Stimulated activated naive CD8-positive, alpha-beta T cell treated with anti-CD3 and anti-CD28 coated beads, Interleukin-15, Interleukin-2, amounts not matched to agents 100 ng/mL and 50 ng/mL, for 24 hours (primary cell): ENCODE measurements at regions not wholly inside any gene's neighbourhood (a gene's known extent, or its start where the extent isn't known, plus 50 kb on each side); places are given as distances from the start of the nearest gene placed in this dataset.

ENCODE experiments used
- H3K27ac Mint-ChIP-seq: one replicate; pipeline ENCODE4 v1.8.0; 2021; ENCODE audit warnings: mild to moderate bottlenecking, mixed read lengths
- H3K27me3 Mint-ChIP-seq: one replicate; pipeline ENCODE4 v1.8.0; 2021; ENCODE audit warnings: mixed read lengths
- H3K36me3 Mint-ChIP-seq: one replicate; pipeline ENCODE4 v1.8.0; 2021; ENCODE audit warnings: low read depth, mixed read lengths
- H3K4me1 Mint-ChIP-seq: one replicate; pipeline ENCODE4 v1.8.0; 2021; ENCODE audit warnings: low read depth, mixed read lengths
- H3K4me3 Mint-ChIP-seq: one replicate; pipeline ENCODE4 v1.8.0; 2021; ENCODE audit warnings: mild to moderate bottlenecking, mixed read lengths
- H3K9me3 Mint-ChIP-seq: one replicate; pipeline ENCODE4 v1.8.0; 2021; ENCODE audit warnings: mixed read lengths

DNA sequence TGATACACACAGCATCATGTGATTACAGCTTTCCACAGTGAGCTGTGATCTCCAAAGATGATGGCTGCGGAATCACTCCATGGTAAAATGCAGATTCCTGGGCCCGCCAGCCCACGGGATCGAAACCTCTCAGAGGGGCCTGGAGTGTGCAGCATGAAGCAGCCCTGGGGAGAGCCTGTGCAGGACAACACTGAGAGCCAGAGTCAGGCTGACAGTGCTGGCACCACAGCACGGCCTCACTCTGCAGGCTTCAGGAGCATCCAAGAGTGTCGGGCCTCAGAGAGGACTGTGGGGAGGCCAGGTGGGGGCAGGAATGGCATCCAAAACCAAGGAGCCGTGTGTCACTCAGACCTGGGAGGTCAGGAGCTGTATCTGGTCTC lies 533.4 kb downstream of the TCERG1L start:
- Mint-ChIP-seq H3K4me3 (no peak overlapping the region), H3K36me3 (no peaks in the 10 kb centered on the region), H3K27me3 (peaks cover 8% of the 10 kb centered on the region), H3K4me1 (no peaks in the 10 kb centered on the region), H3K27ac (no peak overlapping the region), H3K9me3 (no peaks in the 10 kb centered on the region)

- Mint-ChIP-seq H3K27ac (no peak overlapping the region), H3K36me3 (no peaks in the 10 kb centered on the region), H3K27me3 (no peaks in the 10 kb centered on the region), H3K9me3 (no peaks in the 10 kb centered on the region), H3K4me3 (no peak overlapping the region), H3K4me1 (no peaks in the 10 kb centered on the region)
Observed at GRCh38 chr10:130780763-130781162, 530.8 kb downstream of the TCERG1L start.

DNA sequence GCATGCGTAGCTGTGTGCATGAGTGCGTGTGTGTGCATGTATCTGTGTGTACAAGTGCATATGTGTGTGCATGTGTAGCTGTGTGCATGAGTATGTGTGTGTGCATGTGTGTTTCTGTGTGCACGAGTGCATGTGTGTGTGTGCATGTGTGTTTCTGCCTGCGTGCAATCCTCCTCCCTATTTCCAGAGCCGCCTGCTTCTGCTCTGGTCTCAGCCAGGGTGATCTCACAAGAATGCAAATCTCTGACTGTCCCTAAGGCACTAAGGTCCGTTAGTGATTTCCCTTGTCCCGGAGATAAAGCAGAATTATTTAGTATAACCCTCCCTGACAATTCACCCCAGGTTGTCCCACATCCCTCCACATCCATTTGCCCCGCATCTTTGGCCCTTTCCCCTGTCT lies 530.3 kb downstream of the TCERG1L start:
- H3K4me1 Mint-ChIP-seq = no peaks in the 10 kb centered on the region
- no peaks in the 10 kb centered on the region for H3K9me3 Mint-ChIP-seq
- H3K36me3 Mint-ChIP-seq = no peaks in the 10 kb centered on the region
- no peak overlapping the region for H3K4me3 Mint-ChIP-seq
- no peaks in the 10 kb centered on the region for H3K27me3 Mint-ChIP-seq
- H3K27ac Mint-ChIP-seq = no peak overlapping the region

DNA sequence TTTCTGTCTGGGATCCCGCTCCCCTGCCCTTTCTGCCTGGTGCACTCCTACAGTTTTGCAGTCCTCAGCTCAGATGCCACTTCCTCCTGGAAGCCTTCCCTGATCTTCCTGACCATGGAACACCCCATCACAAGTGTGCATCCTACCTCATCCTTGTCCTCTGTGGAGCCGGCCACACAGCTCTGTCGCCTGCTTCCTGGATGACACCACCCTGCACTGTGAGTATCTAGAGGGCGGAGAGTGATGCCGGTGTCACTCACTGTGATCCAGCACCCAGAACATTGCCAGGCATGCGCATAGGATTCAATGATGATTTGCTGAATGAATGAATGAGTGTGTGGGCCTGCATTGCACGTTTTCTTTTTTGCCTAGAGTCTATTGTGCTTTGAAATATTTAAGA lies 529.9 kb downstream of the TCERG1L start:
- Mint-ChIP-seq H3K4me1 (no peaks in the 10 kb centered on the region), H3K9me3 (no peaks in the 10 kb centered on the region), H3K36me3 (no peaks in the 10 kb centered on the region), H3K4me3 (no peak overlapping the region), H3K27me3 (no peaks in the 10 kb centered on the region), H3K27ac (no peak overlapping the region)

DNA sequence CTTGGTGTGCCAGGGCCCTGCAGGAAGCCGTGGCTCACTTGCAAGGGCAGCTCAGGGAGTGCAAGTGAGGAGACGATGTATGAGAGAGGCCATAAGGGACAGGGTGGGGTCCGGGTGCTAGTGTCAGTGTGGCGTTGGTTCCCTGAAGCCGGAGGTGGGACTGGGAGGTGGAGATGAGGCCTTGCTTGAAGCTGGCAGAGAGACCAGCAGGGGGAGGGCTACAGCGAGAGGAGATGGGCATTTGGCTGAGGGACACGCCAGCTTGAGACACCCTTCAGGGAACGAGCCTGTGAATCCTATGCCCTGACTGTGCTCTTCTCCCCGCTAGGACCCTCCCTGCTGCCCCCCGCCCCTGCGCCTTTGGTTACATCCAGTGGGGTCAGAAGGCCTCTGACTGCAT lies 529.1 kb downstream of the TCERG1L start:
- Mint-ChIP-seq H3K36me3 (no peaks in the 10 kb centered on the region), H3K27ac (no peak overlapping the region), H3K4me1 (no peaks in the 10 kb centered on the region), H3K4me3 (no peak overlapping the region), H3K9me3 (no peaks in the 10 kb centered on the region), H3K27me3 (no peaks in the 10 kb centered on the region)

GRCh38 chr10:130784326-130784725 lies 527.2 kb downstream of the TCERG1L start:
- Mint-ChIP-seq H3K4me1 (no peaks in the 10 kb centered on the region), H3K27me3 (no peaks in the 10 kb centered on the region), H3K36me3 (no peaks in the 10 kb centered on the region), H3K9me3 (no peaks in the 10 kb centered on the region), H3K27ac (no peak overlapping the region), H3K4me3 (no peak overlapping the region)

DNA sequence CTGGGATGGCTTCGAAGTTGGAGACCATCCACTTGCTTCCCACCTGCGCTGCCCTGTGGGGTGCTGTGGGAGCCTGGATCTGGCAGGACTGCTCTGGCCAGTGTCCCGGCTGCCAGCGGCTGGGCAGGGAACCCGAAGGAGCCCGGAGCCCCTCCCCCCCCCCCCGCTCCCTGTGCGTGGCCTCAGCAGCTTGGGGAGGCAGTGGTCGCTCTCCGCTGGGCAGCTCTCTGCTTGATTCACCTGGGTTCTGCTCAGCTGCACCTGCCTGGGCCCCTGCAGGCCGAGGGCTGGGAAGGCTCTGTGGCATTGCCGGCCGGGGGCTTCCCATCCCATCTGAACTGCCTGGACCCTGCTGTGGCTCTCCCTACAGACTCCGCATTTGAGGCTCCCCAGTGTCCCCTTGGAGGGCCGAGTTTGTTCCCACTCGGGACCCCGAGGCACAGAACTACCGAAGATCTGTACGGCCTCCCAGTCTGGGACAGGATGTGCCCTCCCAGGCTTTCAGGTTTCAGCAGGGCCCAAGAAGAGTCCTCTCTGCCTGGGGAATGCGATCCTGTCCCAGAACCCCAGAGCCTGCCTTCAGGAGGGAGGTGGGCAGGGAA lies 525.1 kb downstream of the TCERG1L start:
- H3K27ac Mint-ChIP-seq = no peak overlapping the region
- H3K4me3 Mint-ChIP-seq = no peak overlapping the region

GRCh38 chr10:130787243-130787642 lies 524.3 kb downstream of the TCERG1L start:
- Mint-ChIP-seq H3K27me3 (no peaks in the 10 kb centered on the region), H3K9me3 (no peaks in the 10 kb centered on the region), H3K27ac (no peak overlapping the region), H3K4me3 (no peak overlapping the region), H3K36me3 (no peaks in the 10 kb centered on the region), H3K4me1 (no peaks in the 10 kb centered on the region)

More for the DNA sequence above, 525.1 kb downstream of the TCERG1L start:
- Mint-ChIP-seq H3K36me3 (no peaks in the 10 kb centered on the region), H3K4me1 (no peaks in the 10 kb centered on the region), H3K27me3 (no peaks in the 10 kb centered on the region), H3K9me3 (no peaks in the 10 kb centered on the region)

DNA sequence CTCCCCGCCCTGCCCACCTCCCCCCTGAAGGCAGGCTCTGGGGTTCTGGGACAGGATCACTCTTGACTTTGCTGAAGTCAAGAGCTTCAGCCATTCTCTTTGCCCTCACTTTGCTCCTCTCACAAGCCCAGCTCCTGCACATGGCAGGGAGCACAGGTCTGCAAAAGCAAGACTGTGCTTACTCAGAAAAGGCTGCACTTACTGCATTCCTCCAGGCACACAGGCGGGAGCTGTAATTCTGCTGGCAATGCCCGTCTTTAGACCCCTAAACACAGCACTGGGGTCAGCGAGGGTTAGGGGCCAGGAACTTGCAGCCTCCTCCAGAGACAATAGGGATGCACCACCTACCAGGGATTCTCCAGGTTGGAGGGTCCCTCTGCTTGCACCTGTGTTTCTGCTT lies 523.7 kb downstream of the TCERG1L start:
- Mint-ChIP-seq H3K4me3 (no peak overlapping the region), H3K27ac (no peak overlapping the region), H3K9me3 (no peaks in the 10 kb centered on the region), H3K27me3 (no peaks in the 10 kb centered on the region), H3K4me1 (no peaks in the 10 kb centered on the region), H3K36me3 (no peaks in the 10 kb centered on the region)

DNA sequence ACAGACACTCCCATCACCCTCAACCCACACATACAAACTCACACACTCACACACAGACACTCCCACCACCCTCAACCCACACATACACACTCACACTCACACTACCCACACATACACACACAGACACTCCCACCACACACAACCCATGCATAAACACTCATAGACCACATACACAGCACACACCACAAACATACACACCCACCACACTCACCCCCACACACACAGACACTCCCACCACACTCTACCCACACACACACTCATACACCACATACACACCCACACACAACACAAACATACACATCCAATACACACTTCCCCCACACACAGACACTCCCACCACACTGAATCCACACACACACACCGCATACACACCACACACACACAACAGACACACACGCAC lies 521.2 kb downstream of the TCERG1L start:
- Mint-ChIP-seq H3K4me1 (no peaks in the 10 kb centered on the region), H3K27ac (no peak overlapping the region), H3K9me3 (no peaks in the 10 kb centered on the region), H3K4me3 (no peak overlapping the region), H3K36me3 (no peaks in the 10 kb centered on the region), H3K27me3 (no peaks in the 10 kb centered on the region)

DNA sequence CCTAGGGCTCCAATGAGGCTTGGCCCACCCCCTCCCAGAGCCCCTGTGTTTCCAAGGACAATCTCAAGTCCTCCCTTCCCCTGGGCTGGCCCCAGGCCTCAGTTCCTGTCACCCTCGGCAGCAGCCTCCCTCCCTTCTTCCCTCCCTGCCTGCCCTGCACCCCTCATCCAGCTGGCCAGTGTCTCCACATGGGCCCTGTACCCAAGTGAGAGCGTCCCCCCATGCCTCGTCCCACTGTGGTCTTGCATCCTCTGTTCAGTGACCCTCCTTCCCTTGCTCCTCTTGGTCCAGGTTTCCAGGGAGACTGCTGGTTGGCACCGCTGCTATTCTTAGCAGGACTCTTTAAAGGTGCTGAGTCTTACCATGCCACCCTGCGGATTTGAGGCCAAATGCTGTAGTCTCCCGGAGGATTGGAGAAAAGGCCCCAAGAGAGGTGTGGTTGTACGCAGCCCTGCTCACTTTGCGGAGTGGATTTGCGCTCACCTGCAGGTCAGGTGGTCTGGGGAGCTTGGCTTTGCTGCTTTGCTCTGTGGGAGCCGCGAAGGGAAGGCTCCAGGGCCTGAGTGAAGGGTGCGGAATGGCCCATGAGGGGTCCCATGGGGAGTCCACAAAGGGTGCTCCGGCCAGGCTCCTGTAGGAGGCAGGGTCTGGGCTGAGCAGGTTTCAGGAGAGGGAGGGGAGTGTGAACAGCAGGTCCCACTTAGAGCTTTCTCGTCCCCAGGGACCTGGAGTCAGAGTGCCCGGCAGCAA lies 519.2 kb downstream of the TCERG1L start:
- no peaks in the 10 kb centered on the region for H3K36me3 Mint-ChIP-seq
- H3K4me3 Mint-ChIP-seq = no peak overlapping the region
- H3K27ac Mint-ChIP-seq = no peak overlapping the region
- no peaks in the 10 kb centered on the region for H3K4me1 Mint-ChIP-seq
- H3K27me3 Mint-ChIP-seq = no peaks in the 10 kb centered on the region
- no peaks in the 10 kb centered on the region for H3K9me3 Mint-ChIP-seq

DNA sequence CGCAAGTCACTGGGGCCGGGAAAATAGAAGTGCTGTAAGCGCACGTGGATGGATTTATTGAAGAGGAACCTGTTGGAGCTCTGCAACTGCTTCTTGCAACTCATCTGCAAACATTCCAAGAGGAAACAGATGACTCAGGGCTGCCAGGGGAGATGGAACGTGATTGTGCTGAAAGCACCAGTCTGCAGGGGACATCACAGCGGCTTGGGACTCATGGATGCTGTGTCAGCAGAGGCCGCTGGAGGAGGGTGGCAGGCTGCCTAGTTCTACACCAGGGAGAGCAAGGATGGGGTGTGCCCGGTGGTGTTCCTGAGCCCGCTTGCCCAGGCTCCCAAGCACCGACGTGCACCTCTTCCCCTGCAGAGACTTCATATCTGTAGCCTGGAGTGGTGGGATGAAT lies 515.7 kb downstream of the TCERG1L start:
- no peak overlapping the region for H3K27ac Mint-ChIP-seq

GRCh38 chr10:130799532-130799931 lies 512.0 kb downstream of the TCERG1L start:
- no peak overlapping the region for H3K4me3 Mint-ChIP-seq
- no peaks in the 10 kb centered on the region for H3K9me3 Mint-ChIP-seq
- H3K27me3 Mint-ChIP-seq = no peaks in the 10 kb centered on the region
- no peaks in the 10 kb centered on the region for H3K4me1 Mint-ChIP-seq
- H3K36me3 Mint-ChIP-seq = no peaks in the 10 kb centered on the region
- no peak overlapping the region for H3K27ac Mint-ChIP-seq

More for the DNA sequence above, 515.7 kb downstream of the TCERG1L start:
- Mint-ChIP-seq H3K4me1 (no peaks in the 10 kb centered on the region), H3K9me3 (no peaks in the 10 kb centered on the region), H3K27me3 (no peaks in the 10 kb centered on the region), H3K36me3 (no peaks in the 10 kb centered on the region), H3K4me3 (no peak overlapping the region)

DNA sequence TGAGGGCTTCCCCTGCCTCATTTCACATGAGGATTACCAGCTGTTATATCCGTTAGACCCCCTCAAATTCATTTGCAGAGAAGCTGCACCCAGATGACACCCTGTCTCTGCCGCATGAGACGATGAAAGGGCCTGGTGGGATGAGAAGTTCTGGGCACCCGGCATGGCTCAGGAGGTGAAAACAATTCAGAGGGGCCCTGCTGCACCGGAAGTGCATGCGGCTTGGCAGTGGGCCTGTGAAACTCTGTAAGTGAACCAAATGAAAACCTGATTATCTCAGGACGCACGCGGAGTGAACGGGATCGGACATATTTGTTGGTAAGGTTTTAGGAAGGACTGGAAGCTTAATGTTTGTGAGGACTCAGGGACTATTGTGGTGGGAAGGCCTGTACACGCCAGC lies 511.2 kb downstream of the TCERG1L start:
- no peaks in the 10 kb centered on the region for H3K4me1 Mint-ChIP-seq
- no peaks in the 10 kb centered on the region for H3K27me3 Mint-ChIP-seq
- H3K9me3 Mint-ChIP-seq = no peaks in the 10 kb centered on the region
- H3K4me3 Mint-ChIP-seq = no peak overlapping the region
- H3K27ac Mint-ChIP-seq = no peak overlapping the region
- no peaks in the 10 kb centered on the region for H3K36me3 Mint-ChIP-seq

DNA sequence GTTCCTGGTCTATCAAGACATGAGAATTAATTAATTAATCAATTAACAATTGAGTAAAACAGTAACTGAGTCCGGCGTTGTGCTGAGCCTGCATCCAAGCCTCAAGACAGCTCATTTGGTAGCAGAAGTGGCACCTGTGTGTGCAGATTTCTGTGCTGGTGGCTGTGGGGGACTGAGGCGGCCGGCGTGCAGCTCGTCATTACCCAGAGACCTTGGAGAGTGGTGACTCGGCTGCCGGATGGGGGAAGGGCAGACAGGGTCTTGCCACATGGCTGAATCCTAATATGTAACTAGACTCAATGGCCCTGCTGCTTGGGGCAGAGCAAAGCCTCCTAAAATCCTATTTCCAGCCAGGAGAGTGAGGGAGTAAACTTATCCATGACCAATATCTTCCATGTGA lies 510.2 kb downstream of the TCERG1L start:
- no peaks in the 10 kb centered on the region for H3K36me3 Mint-ChIP-seq
- H3K27ac Mint-ChIP-seq = no peak overlapping the region
- no peaks in the 10 kb centered on the region for H3K27me3 Mint-ChIP-seq
- no peaks in the 10 kb centered on the region for H3K4me1 Mint-ChIP-seq
- no peaks in the 10 kb centered on the region for H3K9me3 Mint-ChIP-seq
- H3K4me3 Mint-ChIP-seq = no peak overlapping the region

DNA sequence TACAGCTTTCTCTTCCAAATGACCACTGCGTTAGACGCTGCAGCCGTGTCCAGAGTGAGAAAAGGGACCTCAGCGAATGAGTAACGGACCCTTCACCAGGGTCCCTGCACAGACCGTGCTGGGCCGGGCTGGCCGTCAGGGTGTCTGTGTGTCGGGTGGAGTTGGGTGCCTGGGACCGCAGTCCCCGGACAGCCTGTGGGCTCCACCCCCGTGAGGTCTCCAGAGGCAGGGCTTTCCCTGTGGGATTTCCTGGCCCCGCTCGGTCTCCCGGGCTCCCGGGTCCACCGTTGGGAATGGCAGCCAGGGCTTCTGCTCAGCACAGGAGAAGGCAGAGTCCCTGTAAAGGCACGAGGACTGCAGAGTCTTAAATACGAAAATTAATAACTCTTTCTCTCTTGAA lies 509.7 kb downstream of the TCERG1L start:
- Mint-ChIP-seq H3K4me3 (no peak overlapping the region), H3K27ac (no peak overlapping the region), H3K36me3 (no peaks in the 10 kb centered on the region), H3K9me3 (no peaks in the 10 kb centered on the region), H3K4me1 (no peaks in the 10 kb centered on the region), H3K27me3 (no peaks in the 10 kb centered on the region)
